Body of pancreas (tissue), 4 donors: ENCODE measurements at regions not wholly inside any gene's neighbourhood (a gene's known extent, or its start where the extent isn't known, plus 50 kb on each side); places are given as distances from the start of the nearest gene placed in this dataset.

Experiments
- ATAC-seq: fragments of 150-250 bp; one replicate; pipeline ENCODE4 v1.9.1; 2016
- DNase-seq, 4 donors: peaks; one replicate each; pipeline ENCODE4 v3.0.0-alpha.2; 2019
- H3K27ac ChIP-seq, 4 donors: fragments of 200-600 bp; sonication (generic); 1 replicate in 3 of 4; 2 replicates in 1 of 4; pipeline versions ENCODE4 v1.5.1 to v1.6.1; 2016 to 2019; ENCODE audit warnings: mild to moderate bottlenecking in 1 of 4, mixed read lengths in 1 of 4, moderate library complexity in 1 of 4
- H3K27me3 ChIP-seq, 2 donors: fragments of 200-600 bp; sonication (generic); one replicate each; pipeline ENCODE4 v1.6.0; 2016; ENCODE audit warnings: mild to moderate bottlenecking in 1 of 2
- H3K36me3 ChIP-seq, 2 donors: fragments of 200-600 bp; sonication (generic); replicated peaks in 1 of 2; 2 replicates each; pipeline ENCODE4 v1.5.1; 2016; ENCODE audit warnings: low read depth in 2 of 2; ENCODE audit not compliant: insufficient read depth in 1 of 2
- H3K4me1 ChIP-seq: fragments of 200-600 bp; sonication (generic); one replicate; pipeline ENCODE4 v1.6.0; 2016
- H3K4me3 ChIP-seq, 2 donors: fragments of 200-600 bp; sonication (generic); 1 replicate in 1 of 2; 2 replicates in 1 of 2; pipeline ENCODE4 v1.5.1; 2016 to 2019
- H3K9me3 ChIP-seq, 3 donors: fragments of 200-600 bp; sonication (generic); 1 replicate in 2 of 3; 2 replicates in 1 of 3; pipeline ENCODE4 v1.5.1; 2016
- CTCF ChIP-seq, 7 experiments: fragments of 450-650 bp in 4 of 7; fragments of 200-600 bp in 3 of 7; sonication (generic) in 3 of 7; IDR thresholded peaks; one replicate each; pipeline ENCODE4 v1.5.1; 2016 to 2019; ENCODE audit warnings: antibody characterized with exemption in 7 of 7
- POLR2A ChIP-seq, 3 donors: fragments of 450-650 bp; IDR thresholded peaks; one replicate each; pipeline ENCODE4 v1.6.1; 2016; ENCODE audit warnings: antibody characterized with exemption in 3 of 3, mild to moderate bottlenecking in 2 of 3
- WGBS, 2 donors: methylation state at CpG; one replicate each; pipeline ENCODE4 v1.1.5; 2017; 5-methylcytosine and 5-hydroxymethylcytosine counted together
- intact Hi-C: fragments of 100-400 bp; cut with DNase I; formaldehyde crosslinking; loops from one replicate; pipeline ENCODE4 v1.15.1; 2023

DNA sequence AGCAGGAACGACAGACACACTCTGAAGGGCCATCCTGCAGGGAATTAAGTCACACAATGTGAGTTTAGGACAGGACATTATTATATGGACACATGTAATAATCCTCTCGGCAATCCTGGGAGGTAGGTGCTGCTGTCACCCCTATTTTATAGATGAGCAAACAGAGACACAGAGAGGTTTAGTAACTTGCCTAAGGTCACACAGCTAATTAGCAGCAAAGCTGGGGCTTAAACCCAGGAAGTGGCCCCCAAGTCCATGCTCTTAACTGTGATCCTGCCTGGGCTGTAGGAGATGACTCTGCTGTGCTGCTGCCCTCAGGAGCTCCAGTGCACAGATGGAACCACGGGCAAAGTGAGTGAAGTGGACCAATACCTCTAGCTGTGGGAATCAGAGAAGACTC is 660.0 kb downstream of the PTPRU start:
- intact Hi-C loops = no loop called here
- no peak overlapping the region for H3K27ac ChIP-seq
- DNase-seq = no peak
- no peak for ATAC-seq
- H3K4me3 ChIP-seq = no peak overlapping the region
- WGBS, 2 donors = 76 to 77% methylated on average over 3 of the region's 3 CpGs
- H3K27me3 ChIP-seq = no peaks in the 10 kb centered on the region
- no peaks in the 10 kb centered on the region for H3K36me3 ChIP-seq
- H3K4me1 ChIP-seq = no peaks in the 10 kb centered on the region
- TF ChIP-seq POLR2A (IDR thresholded peaks at IDR 0.05) (no peak), CTCF (IDR thresholded peaks at IDR 0.05) (no peak)
- H3K9me3 ChIP-seq = no peaks in the 10 kb centered on the region

DNA sequence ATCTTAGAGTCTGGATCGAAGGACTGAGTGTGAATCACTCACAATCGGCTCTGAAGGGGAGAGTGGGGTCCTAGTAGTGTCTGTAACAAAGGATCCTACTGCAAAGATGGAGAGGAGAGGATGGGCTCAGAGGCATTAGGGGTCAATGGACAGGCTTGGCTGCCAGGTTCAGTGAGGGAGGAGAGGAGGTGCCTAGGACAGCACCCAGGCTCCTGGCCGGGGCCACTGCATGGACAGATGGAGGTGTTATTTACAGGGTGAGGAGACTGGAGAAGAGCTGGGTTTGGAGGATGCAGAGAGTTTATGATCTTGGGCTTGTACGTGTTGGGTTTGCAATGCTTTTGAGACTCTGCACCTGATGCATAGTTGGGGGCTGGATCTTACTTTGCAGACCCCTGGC is 658.9 kb downstream of the PTPRU start:
- no peak for DNase-seq
- no peaks in the 10 kb centered on the region for H3K4me1 ChIP-seq
- H3K36me3 ChIP-seq = no peaks in the 10 kb centered on the region
- H3K27ac ChIP-seq = no peak overlapping the region
- H3K9me3 ChIP-seq = no peaks in the 10 kb centered on the region
- 54 to 66% methylated on average over 4 of the region's 4 CpGs for WGBS, 2 donors
- TF ChIP-seq POLR2A (IDR thresholded peaks at IDR 0.05) (no peak), CTCF (IDR thresholded peaks at IDR 0.05) (no peak)
- no peak overlapping the region for H3K4me3 ChIP-seq
- H3K27me3 ChIP-seq = no peaks in the 10 kb centered on the region
- intact Hi-C loops = no loop called here
- ATAC-seq = no peak

DNA sequence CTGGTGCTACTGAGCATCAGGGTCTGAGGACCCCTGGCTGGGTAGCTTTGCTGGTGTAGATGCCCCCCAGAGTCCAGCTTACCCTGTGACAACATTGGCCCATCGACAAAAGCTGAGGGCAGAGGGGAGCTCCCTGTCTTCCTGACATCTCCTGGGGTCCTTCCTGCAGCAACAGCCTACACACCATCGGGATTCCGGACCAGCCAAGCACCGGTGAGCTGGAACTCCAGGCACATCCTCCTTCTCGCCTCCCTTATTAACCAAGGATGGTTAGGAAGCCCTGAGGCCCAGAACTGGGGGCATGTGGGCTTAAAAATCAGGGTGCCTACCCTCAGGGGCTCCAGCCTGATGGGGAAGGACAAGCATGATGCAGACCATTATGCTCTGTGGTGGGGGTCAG is 658.0 kb downstream of the PTPRU start:
- WGBS, 2 donors = 73 to 79% methylated on average over 4 to 5 of the region's 5 CpGs
- intact Hi-C loops = no loop called here
- Histone ChIP-seq H3K27me3 (no peaks in the 10 kb centered on the region), H3K4me3 (no peak overlapping the region), H3K4me1 (no peaks in the 10 kb centered on the region), H3K27ac (no peak overlapping the region), H3K36me3 (no peaks in the 10 kb centered on the region), H3K9me3 (no peaks in the 10 kb centered on the region)
- TF ChIP-seq CTCF (IDR thresholded peaks at IDR 0.05) = no peak
- no peak for TF ChIP-seq POLR2A (IDR thresholded peaks at IDR 0.05)
- DNase-seq (no peak), ATAC-seq (no peak)

- intact Hi-C loops = no loop called here
- H3K27me3 ChIP-seq = no peaks in the 10 kb centered on the region
- H3K36me3 ChIP-seq = no peaks in the 10 kb centered on the region
- no peak for ATAC-seq
- H3K27ac ChIP-seq = no peak overlapping the region
- H3K4me1 ChIP-seq = no peaks in the 10 kb centered on the region
- H3K4me3 ChIP-seq = no peak overlapping the region
- DNase-seq = no peak
- TF ChIP-seq POLR2A (IDR thresholded peaks at IDR 0.05) (no peak), CTCF (IDR thresholded peaks at IDR 0.05) (no peak)
- no peaks in the 10 kb centered on the region for H3K9me3 ChIP-seq
- WGBS, 2 donors = 53 to 64% methylated on average over 4 to 5 of the region's 5 CpGs
Measured at GRCh38 chr1:29893806-29894205, 657.5 kb downstream of the PTPRU start.

DNA sequence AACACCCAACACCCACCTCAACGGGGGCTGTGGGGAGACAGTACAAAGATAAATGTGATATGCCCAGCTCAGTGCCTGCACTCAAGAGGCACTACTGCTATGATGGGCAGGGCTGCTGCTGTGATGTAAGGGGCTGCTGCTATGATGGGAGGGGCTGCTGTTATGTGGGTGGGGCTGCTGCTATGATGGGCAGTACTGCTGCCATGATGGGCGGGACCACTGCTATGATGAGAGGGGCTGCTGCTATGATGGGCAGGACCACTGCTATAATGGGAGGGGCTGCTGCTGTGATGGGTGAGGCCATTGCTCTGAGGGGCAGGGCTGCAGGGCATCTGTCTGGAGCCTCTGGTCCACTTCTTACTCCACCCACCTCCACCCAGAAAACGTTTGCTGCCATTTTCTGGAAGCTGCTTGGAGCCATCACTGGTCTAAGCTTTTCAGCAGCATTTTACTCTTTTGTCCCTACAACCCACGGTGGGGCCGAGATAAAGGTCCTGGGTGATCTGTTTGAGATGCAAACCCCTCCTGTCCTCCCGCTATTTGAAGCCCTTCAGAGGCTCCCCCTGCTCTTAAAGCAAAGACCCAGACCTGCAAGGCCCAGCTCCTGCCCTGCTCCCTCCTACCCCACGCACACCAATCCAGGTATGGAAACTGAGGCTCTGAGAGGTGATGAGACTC is 656.9 kb downstream of the PTPRU start:
- WGBS, 2 donors = 52 to 53% methylated on average over 7 of the region's 7 CpGs
- DNase-seq (no peak), ATAC-seq (no peak)
- H3K27me3 ChIP-seq = no peaks in the 10 kb centered on the region
- H3K9me3 ChIP-seq = no peaks in the 10 kb centered on the region
- H3K36me3 ChIP-seq = no peaks in the 10 kb centered on the region
- intact Hi-C loops = no loop called here
- TF ChIP-seq CTCF (IDR thresholded peaks at IDR 0.05) = no peak
- no peak for TF ChIP-seq POLR2A (IDR thresholded peaks at IDR 0.05)
- H3K27ac ChIP-seq = no peak overlapping the region
- no peak overlapping the region for H3K4me3 ChIP-seq
- H3K4me1 ChIP-seq = no peaks in the 10 kb centered on the region
